ENCODE measurements at regions not wholly inside any gene's neighbourhood (a gene's known extent, or its start where the extent isn't known, plus 50 kb on each side); places are given as distances from the start of the nearest gene placed in this dataset.
"Not testable (repeated sequence)": the region's sequence is repeated elsewhere in the genome, so short reads cannot be mapped to it uniquely, and the experiment has no call there.

DNA sequence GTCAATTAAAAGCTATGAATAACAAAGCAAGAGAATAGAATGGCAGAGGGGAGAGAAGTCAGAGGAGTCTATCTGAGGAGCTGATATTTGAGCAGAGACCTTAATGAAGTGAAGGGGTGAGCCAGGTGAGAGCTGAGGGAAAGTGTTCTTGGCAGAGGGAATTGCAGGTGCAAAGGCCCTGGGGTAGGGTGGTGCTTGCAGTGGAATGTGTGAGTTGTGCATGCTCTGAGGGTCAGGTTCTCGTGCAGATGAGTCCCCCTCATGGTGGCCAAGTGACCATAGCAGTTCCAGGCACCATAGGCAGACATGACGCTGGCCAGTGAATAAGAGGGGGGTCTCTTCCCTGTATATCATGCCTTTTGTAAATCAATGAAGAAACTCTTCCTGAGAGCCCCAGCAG lies 58.9 kb upstream of the ALX4 start:
- DNase-seq (ENCODE audit: low read depth) = no peak
- no peak overlapping the region for H3K4me3 ChIP-seq (ENCODE audit: low read depth, low read length)
- TF ChIP-seq, protein P1, sequence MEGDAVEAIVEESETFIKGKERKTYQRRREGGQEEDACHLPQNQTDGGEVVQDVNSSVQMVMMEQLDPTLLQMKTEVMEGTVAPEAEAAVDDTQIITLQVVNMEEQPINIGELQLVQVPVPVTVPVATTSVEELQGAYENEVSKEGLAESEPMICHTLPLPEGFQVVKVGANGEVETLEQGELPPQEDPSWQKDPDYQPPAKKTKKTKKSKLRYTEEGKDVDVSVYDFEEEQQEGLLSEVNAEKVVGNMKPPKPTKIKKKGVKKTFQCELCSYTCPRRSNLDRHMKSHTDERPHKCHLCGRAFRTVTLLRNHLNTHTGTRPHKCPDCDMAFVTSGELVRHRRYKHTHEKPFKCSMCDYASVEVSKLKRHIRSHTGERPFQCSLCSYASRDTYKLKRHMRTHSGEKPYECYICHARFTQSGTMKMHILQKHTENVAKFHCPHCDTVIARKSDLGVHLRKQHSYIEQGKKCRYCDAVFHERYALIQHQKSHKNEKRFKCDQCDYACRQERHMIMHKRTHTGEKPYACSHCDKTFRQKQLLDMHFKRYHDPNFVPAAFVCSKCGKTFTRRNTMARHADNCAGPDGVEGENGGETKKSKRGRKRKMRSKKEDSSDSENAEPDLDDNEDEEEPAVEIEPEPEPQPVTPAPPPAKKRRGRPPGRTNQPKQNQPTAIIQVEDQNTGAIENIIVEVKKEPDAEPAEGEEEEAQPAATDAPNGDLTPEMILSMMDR (IDR thresholded peaks at IDR 0.05; ENCODE audit: control insufficient read depth, extremely low read depth, insufficient read depth) = no peak

GRCh38 chr11:44371042-44371441 lies 61.1 kb upstream of the ALX4 start:
- not testable (repeated sequence) for H3K4me3 ChIP-seq (ENCODE audit: low read depth, low read length); DNase-seq (ENCODE audit: low read depth)

- no peak overlapping the region for H3K4me3 ChIP-seq (ENCODE audit: low read depth, low read length)
- TF ChIP-seq, protein P1 (IDR thresholded peaks at IDR 0.05; ENCODE audit: control insufficient read depth, extremely low read depth, insufficient read depth) = no peak
- no peak for DNase-seq (ENCODE audit: low read depth)
These were observed 61.8 kb upstream of the ALX4 start for GRCh38 chr11:44371706-44372105.

GRCh38 chr11:44372989-44373388 lies 63.0 kb upstream of the ALX4 start:
- no peak overlapping the region for H3K4me3 ChIP-seq (ENCODE audit: low read depth, low read length)
- TF ChIP-seq, protein P1 (IDR thresholded peaks at IDR 0.05; ENCODE audit: control insufficient read depth, extremely low read depth, insufficient read depth) = no peak
- DNase-seq (ENCODE audit: low read depth) = no peak

DNA sequence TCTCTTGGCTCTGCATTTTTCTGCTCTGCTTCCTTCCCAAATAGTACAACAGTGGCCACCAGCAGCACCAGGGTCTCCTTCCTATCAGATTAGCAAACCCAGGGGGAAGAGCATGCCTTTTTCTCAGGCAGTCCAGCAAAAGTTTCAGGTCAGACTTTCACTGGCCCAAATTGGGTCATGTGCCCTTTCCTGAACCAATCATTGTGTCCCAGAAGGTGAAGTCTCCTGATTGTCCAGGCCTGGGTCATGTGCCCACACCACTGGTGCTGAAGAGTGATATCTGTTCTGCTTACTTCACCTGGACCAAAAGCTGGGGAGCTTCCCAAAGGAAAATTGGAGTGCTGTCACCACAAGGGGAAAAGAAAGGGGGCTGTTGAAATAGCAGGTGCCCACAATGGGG lies 64.1 kb upstream of the ALX4 start:
- DNase-seq (ENCODE audit: low read depth) = no peak
- H3K4me3 ChIP-seq (ENCODE audit: low read depth, low read length) = no peak overlapping the region
- TF ChIP-seq, protein P1 (IDR thresholded peaks at IDR 0.05; ENCODE audit: control insufficient read depth, extremely low read depth, insufficient read depth) = no peak

DNA sequence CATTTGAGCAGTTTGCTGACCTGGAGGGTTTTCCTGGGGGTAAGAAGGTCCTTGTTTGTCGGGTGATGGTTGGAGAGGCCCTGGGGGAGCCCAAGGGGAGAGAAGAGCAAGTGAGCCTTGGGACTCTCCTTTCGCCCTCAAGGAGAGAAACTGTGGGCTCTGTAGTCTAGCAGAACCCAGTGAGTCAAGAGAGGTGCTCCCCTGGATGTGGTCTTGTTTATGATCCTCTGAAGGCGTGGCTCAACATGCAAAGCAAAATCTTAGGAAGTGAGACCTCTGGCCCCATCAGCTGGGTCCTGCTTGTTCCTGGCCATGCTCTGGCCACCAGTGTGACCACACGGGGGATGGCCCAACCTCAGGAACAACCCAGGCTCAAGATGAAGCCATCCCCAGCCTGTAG lies 66.5 kb upstream of the ALX4 start:
- TF ChIP-seq, protein P1 (IDR thresholded peaks at IDR 0.05; ENCODE audit: control insufficient read depth, extremely low read depth, insufficient read depth) = no peak

GRCh38 chr11:44377121-44377520 lies 67.2 kb upstream of the ALX4 start:
- DNase-seq (ENCODE audit: low read depth) = no peak
- TF ChIP-seq, protein P1 (IDR thresholded peaks at IDR 0.05; ENCODE audit: control insufficient read depth, extremely low read depth, insufficient read depth) = no peak
- no peak overlapping the region for H3K4me3 ChIP-seq (ENCODE audit: low read depth, low read length)

More for the DNA sequence above, 66.5 kb upstream of the ALX4 start:
- DNase-seq (ENCODE audit: low read depth) = no peak
- no peak overlapping the region for H3K4me3 ChIP-seq (ENCODE audit: low read depth, low read length)

Measured in LNCaP clone FGC (cell line).